ENCODE measurements at regions not wholly inside any gene's neighbourhood (a gene's known extent, or its start where the extent isn't known, plus 50 kb on each side); places are given as distances from the start of the nearest gene placed in this dataset.

- intact Hi-C loops (cut with DNase I) = no loop called here
- DNase-seq (ENCODE audit: low spot score) = no peak
Measured at GRCh38 chr12:58174316-58174715, 232.9 kb downstream of the ATP23 start.

- intact Hi-C loops (cut with DNase I) = no loop called here
Measured at GRCh38 chr12:58176296-58176869, 235.0 kb downstream of the ATP23 start.

GRCh38 chr12:58177366-58177765 lies 236.0 kb downstream of the ATP23 start:
- intact Hi-C loops (cut with DNase I) = no loop called here
- no peak for DNase-seq (ENCODE audit: low spot score)

More at GRCh38 chr12:58176296-58176869, 235.0 kb downstream of the ATP23 start:
- no peak for DNase-seq (ENCODE audit: low spot score)

- DNase-seq (ENCODE audit: low spot score) = no peak
- intact Hi-C loops (cut with DNase I) = no loop called here
Measured at GRCh38 chr12:58184212-58184611, 242.8 kb downstream of the ATP23 start.

- DNase-seq (ENCODE audit: low spot score) = no peak
- intact Hi-C loops (cut with DNase I) = no loop called here
Measured at GRCh38 chr12:58186401-58186800, 245.0 kb downstream of the ATP23 start.

GRCh38 chr12:58186914-58187313 lies 245.5 kb downstream of the ATP23 start:
- DNase-seq (ENCODE audit: low spot score) = no peak
- intact Hi-C loops (cut with DNase I) = no loop called here

- DNase-seq (ENCODE audit: low spot score) = no peak
- intact Hi-C loops (cut with DNase I) = no loop called here
Measured at GRCh38 chr12:58189030-58189429, 247.7 kb downstream of the ATP23 start.

GRCh38 chr12:58189893-58190292 lies 248.5 kb downstream of the ATP23 start:
- no peak for DNase-seq (ENCODE audit: low spot score)
- intact Hi-C loops (cut with DNase I) = no loop called here

GRCh38 chr12:58190618-58191017 lies 249.3 kb downstream of the ATP23 start:
- intact Hi-C loops (cut with DNase I) = no loop called here
- no peak for DNase-seq (ENCODE audit: low spot score)

GRCh38 chr12:58196971-58197370 lies 255.6 kb downstream of the ATP23 start:
- intact Hi-C loops (cut with DNase I) = no loop called here
- no peak for DNase-seq (ENCODE audit: low spot score)

GRCh38 chr12:58202933-58203718 lies 261.8 kb downstream of the ATP23 start:
- intact Hi-C loops (cut with DNase I) = loop anchor here in 1 of 2 donors (2.0 kb wide), 1 partner anchor 62 kb away; no protein-coding TSS in a partner anchor
- no peak for DNase-seq (ENCODE audit: low spot score)

- no peak for DNase-seq (ENCODE audit: low spot score)
- intact Hi-C loops (cut with DNase I) = no loop called here
Measured at GRCh38 chr12:58204071-58204470, 262.7 kb downstream of the ATP23 start.

- DNase-seq (ENCODE audit: low spot score) = no peak
- intact Hi-C loops (cut with DNase I) = no loop called here
Measured at GRCh38 chr12:58206876-58207275, 265.5 kb downstream of the ATP23 start.

- no peak for DNase-seq (ENCODE audit: low spot score)
- intact Hi-C loops (cut with DNase I) = no loop called here
Measured at GRCh38 chr12:58211211-58211610, 269.8 kb downstream of the ATP23 start.

GRCh38 chr12:58217130-58217529 lies 275.8 kb downstream of the ATP23 start:
- intact Hi-C loops (cut with DNase I) = no loop called here
- DNase-seq (ENCODE audit: low spot score) = no peak

GRCh38 chr12:58224536-58225105 lies 283.3 kb downstream of the ATP23 start:
- DNase-seq (ENCODE audit: low spot score) = no peak
- intact Hi-C loops (cut with DNase I) = no loop called here

GRCh38 chr12:58225203-58225877 lies 284.0 kb downstream of the ATP23 start:
- DNase-seq (ENCODE audit: low spot score) = no peak
- intact Hi-C loops (cut with DNase I) = no loop called here

GRCh38 chr12:58233886-58234285 lies 292.5 kb downstream of the ATP23 start:
- intact Hi-C loops (cut with DNase I) = no loop called here

GRCh38 chr12:58238411-58238810 lies 297.0 kb downstream of the ATP23 start:
- intact Hi-C loops (cut with DNase I) = no loop called here
- DNase-seq (ENCODE audit: low spot score) = no peak

More at GRCh38 chr12:58233886-58234285, 292.5 kb downstream of the ATP23 start:
- DNase-seq (ENCODE audit: low spot score) = no peak

- intact Hi-C loops (cut with DNase I) = no loop called here
- DNase-seq (ENCODE audit: low spot score) = no peak
Measured at GRCh38 chr12:58241099-58241498, 299.7 kb downstream of the ATP23 start.
